ENCODE measurements at regions not wholly inside any gene's neighbourhood (a gene's known extent, or its start where the extent isn't known, plus 50 kb on each side); places are given as distances from the start of the nearest gene placed in this dataset.

- DNase-seq (ENCODE audit: low read depth) = no peak
- TF ChIP-seq CTCF (conservative IDR thresholded peaks at IDR 0.05; ENCODE audit: low read depth, low read length) = no peak
- no peak overlapping the region for H3K4me3 ChIP-seq (ENCODE audit: low read length)
These were observed 80.8 kb upstream of the METRNL start for GRCh38 chr17:82998637-82999036.

- no peak for DNase-seq (ENCODE audit: low read depth)
- H3K4me3 ChIP-seq (ENCODE audit: low read length) = no peak overlapping the region
These were observed 78.7 kb upstream of the METRNL start for GRCh38 chr17:83000738-83001137.

GRCh38 chr17:83002118-83002805, 77.1 kb upstream of the METRNL start:
- TF ChIP-seq CTCF (conservative IDR thresholded peaks at IDR 0.05; ENCODE audit: low read depth, low read length) = no peak
- no peak overlapping the region for H3K4me3 ChIP-seq (ENCODE audit: low read length)
- DNase-seq (ENCODE audit: low read depth) = no peak

More at GRCh38 chr17:83000738-83001137, 78.7 kb upstream of the METRNL start:
- no peak for TF ChIP-seq CTCF (conservative IDR thresholded peaks at IDR 0.05; ENCODE audit: low read depth, low read length)

- no peak for DNase-seq (ENCODE audit: low read depth)
- no peak for TF ChIP-seq CTCF (conservative IDR thresholded peaks at IDR 0.05; ENCODE audit: low read depth, low read length)
These were observed 74.5 kb upstream of the METRNL start for GRCh38 chr17:83004791-83005380.

GRCh38 chr17:83005639-83006038, 73.8 kb upstream of the METRNL start:
- TF ChIP-seq CTCF (conservative IDR thresholded peaks at IDR 0.05; ENCODE audit: low read depth, low read length) = no peak
- DNase-seq (ENCODE audit: low read depth) = no peak
- no peak overlapping the region for H3K4me3 ChIP-seq (ENCODE audit: low read length)

More at GRCh38 chr17:83004791-83005380, 74.5 kb upstream of the METRNL start:
- H3K4me3 ChIP-seq (ENCODE audit: low read length) = no peak overlapping the region

GRCh38 chr17:83006515-83007455, 72.6 kb upstream of the METRNL start:
- no peak overlapping the region for H3K4me3 ChIP-seq (ENCODE audit: low read length)
- no peak for DNase-seq (ENCODE audit: low read depth)
- no peak for TF ChIP-seq CTCF (conservative IDR thresholded peaks at IDR 0.05; ENCODE audit: low read depth, low read length)

Data from retinal pigment epithelial cell (primary cell).